BE2C (cell line): ENCODE measurements at regions not wholly inside any gene's neighbourhood (a gene's known extent, or its start where the extent isn't known, plus 50 kb on each side); places are given as distances from the start of the nearest gene placed in this dataset.

Experiments used
- DNase-seq: peaks from one replicate; pipeline ENCODE4 v3.0.0-alpha.2; 2020
- H3K27me3 ChIP-seq: fragments of 250-450 bp; sonication (Bioruptor Pico); 2 replicates; pipeline ENCODE4 v1.5.1; 2020; ENCODE audit warnings: mild to moderate bottlenecking
- H3K36me3 ChIP-seq: fragments of 250-450 bp; sonication (Bioruptor Pico); 2 replicates; pipeline ENCODE4 v1.5.1; 2020; ENCODE audit warnings: mild to moderate bottlenecking
- H3K4me1 ChIP-seq: fragments of 250-450 bp; sonication (Bioruptor Pico); 2 replicates; pipeline ENCODE4 v1.5.1; 2020
- H3K4me3 ChIP-seq: 2 replicates; pipeline ENCODE4 v1.5.1; 2011; ENCODE audit warnings: low read depth, low read length
- H3K9me3 ChIP-seq: fragments of 250-450 bp; sonication (Bioruptor Pico); 2 replicates; pipeline ENCODE4 v1.5.1; 2020
- CTCF ChIP-seq: IDR thresholded peaks from 2 replicates; pipeline ENCODE4 v1.5.1; 2012; ENCODE audit warnings: mild to moderate bottlenecking, low read depth, low read length

- no peaks in the 10 kb centered on the region for H3K27me3 ChIP-seq
- DNase-seq = no peak
- H3K9me3 ChIP-seq = no peaks in the 10 kb centered on the region
- H3K4me3 ChIP-seq = no peak overlapping the region
- H3K4me1 ChIP-seq = no peaks in the 10 kb centered on the region
- no peak for TF ChIP-seq CTCF
- H3K36me3 ChIP-seq = no peaks in the 10 kb centered on the region
Observed at GRCh38 chr10:90407851-90408250, 450.0 kb downstream of the HTR7 start.

- Histone ChIP-seq H3K27me3 (no peaks in the 10 kb centered on the region), H3K4me3 (no peak overlapping the region), H3K9me3 (no peaks in the 10 kb centered on the region), H3K36me3 (no peaks in the 10 kb centered on the region), H3K4me1 (no peaks in the 10 kb centered on the region)
- no peak for DNase-seq
- TF ChIP-seq CTCF = no peak
Observed at GRCh38 chr10:90412582-90412981, 445.3 kb downstream of the HTR7 start.

GRCh38 chr10:90413196-90413595 is 444.6 kb downstream of the HTR7 start:
- Histone ChIP-seq H3K27me3 (no peaks in the 10 kb centered on the region), H3K9me3 (no peaks in the 10 kb centered on the region), H3K4me3 (no peak overlapping the region), H3K36me3 (no peaks in the 10 kb centered on the region), H3K4me1 (no peaks in the 10 kb centered on the region)
- TF ChIP-seq CTCF = no peak
- no peak for DNase-seq

GRCh38 chr10:90414926-90415325 is 442.9 kb downstream of the HTR7 start:
- Histone ChIP-seq H3K27me3 (no peaks in the 10 kb centered on the region), H3K9me3 (no peaks in the 10 kb centered on the region), H3K4me3 (no peak overlapping the region), H3K36me3 (no peaks in the 10 kb centered on the region), H3K4me1 (no peaks in the 10 kb centered on the region)
- DNase-seq = no peak
- no peak for TF ChIP-seq CTCF

- Histone ChIP-seq H3K36me3 (no peaks in the 10 kb centered on the region), H3K27me3 (no peaks in the 10 kb centered on the region), H3K9me3 (no peaks in the 10 kb centered on the region), H3K4me3 (no peak overlapping the region), H3K4me1 (no peaks in the 10 kb centered on the region)
- TF ChIP-seq CTCF = no peak
- DNase-seq = no peak
Observed at GRCh38 chr10:90417029-90417428, 440.8 kb downstream of the HTR7 start.

- no peak for DNase-seq
- no peaks in the 10 kb centered on the region for H3K4me1 ChIP-seq
Observed at GRCh38 chr10:90417476-90418210, 440.2 kb downstream of the HTR7 start.

More at GRCh38 chr10:90417476-90418210, 440.2 kb downstream of the HTR7 start:
- Histone ChIP-seq H3K27me3 (no peaks in the 10 kb centered on the region), H3K4me3 (no peak overlapping the region), H3K36me3 (no peaks in the 10 kb centered on the region), H3K9me3 (no peaks in the 10 kb centered on the region)
- no peak for TF ChIP-seq CTCF
